A549 (cell line): ENCODE measurements at regions not wholly inside any gene's neighbourhood (a gene's known extent, or its start where the extent isn't known, plus 50 kb on each side); places are given as distances from the start of the nearest gene placed in this dataset.
"Not testable (repeated sequence)": the region's sequence is repeated elsewhere in the genome, so short reads cannot be mapped to it uniquely, and the experiment has no call there.

Experiments used
- CTCF ChIP-seq: fragments of >200 bp; sonication (Bioruptor Twin); formaldehyde crosslinking; IDR thresholded peaks from 3 replicates; pipeline ENCODE4 v1.5.1; 2016
- EP300 ChIP-seq, 2 experiments: fragments of >200 bp; sonication (Bioruptor Twin); formaldehyde crosslinking; IDR thresholded peaks; 2 replicates in 1 of 2; 3 replicates in 1 of 2; pipeline ENCODE4 v1.6.1; 2016 to 2017
- POLR2A ChIP-seq: IDR thresholded peaks from 2 replicates; pipeline ENCODE4 v1.6.1; 2012; ENCODE audit warnings: mild to moderate bottlenecking, low read length
- RAD21 ChIP-seq, 2 experiments: fragments of >200 bp in 1 of 2; sonication (Bioruptor Twin) in 1 of 2; formaldehyde crosslinking in 1 of 2; IDR thresholded peaks in 1 of 2; conservative IDR thresholded peaks in 1 of 2; 2 replicates in 1 of 2; 3 replicates in 1 of 2; pipeline ENCODE4 v1.6.1; 2012 to 2018; ENCODE audit warnings: inconsistent platforms in 1 of 2
- SMC3 ChIP-seq: fragments of >200 bp; sonication (Bioruptor Twin); formaldehyde crosslinking; IDR thresholded peaks from 3 replicates; pipeline ENCODE4 v1.6.1; 2018; ENCODE audit warnings: inconsistent platforms
- USF2 ChIP-seq: fragments of 450-650 bp; IDR thresholded peaks from 2 replicates; pipeline ENCODE4 v1.6.1; 2014; ENCODE audit warnings: antibody characterized with exemption
- TF ChIP-seq, protein P1 (sequence below): fragments of 200-600 bp; sonication (generic); IDR thresholded peaks from 2 replicates; pipeline ENCODE4 v1.6.1; 2016; ENCODE audit warnings: antibody characterized with exemption, mild to moderate bottlenecking, moderate library complexity
- TF ChIP-seq, protein P2 (sequence below): IDR thresholded peaks from 2 replicates; pipeline ENCODE4 v1.6.1; 2012

GRCh38 chr3:8315526-8315925, 186.1 kb upstream of the LMCD1 start:
- TF ChIP-seq, protein P1, sequence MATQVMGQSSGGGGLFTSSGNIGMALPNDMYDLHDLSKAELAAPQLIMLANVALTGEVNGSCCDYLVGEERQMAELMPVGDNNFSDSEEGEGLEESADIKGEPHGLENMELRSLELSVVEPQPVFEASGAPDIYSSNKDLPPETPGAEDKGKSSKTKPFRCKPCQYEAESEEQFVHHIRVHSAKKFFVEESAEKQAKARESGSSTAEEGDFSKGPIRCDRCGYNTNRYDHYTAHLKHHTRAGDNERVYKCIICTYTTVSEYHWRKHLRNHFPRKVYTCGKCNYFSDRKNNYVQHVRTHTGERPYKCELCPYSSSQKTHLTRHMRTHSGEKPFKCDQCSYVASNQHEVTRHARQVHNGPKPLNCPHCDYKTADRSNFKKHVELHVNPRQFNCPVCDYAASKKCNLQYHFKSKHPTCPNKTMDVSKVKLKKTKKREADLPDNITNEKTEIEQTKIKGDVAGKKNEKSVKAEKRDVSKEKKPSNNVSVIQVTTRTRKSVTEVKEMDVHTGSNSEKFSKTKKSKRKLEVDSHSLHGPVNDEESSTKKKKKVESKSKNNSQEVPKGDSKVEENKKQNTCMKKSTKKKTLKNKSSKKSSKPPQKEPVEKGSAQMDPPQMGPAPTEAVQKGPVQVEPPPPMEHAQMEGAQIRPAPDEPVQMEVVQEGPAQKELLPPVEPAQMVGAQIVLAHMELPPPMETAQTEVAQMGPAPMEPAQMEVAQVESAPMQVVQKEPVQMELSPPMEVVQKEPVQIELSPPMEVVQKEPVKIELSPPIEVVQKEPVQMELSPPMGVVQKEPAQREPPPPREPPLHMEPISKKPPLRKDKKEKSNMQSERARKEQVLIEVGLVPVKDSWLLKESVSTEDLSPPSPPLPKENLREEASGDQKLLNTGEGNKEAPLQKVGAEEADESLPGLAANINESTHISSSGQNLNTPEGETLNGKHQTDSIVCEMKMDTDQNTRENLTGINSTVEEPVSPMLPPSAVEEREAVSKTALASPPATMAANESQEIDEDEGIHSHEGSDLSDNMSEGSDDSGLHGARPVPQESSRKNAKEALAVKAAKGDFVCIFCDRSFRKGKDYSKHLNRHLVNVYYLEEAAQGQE, result not testable (repeated sequence)
- not testable (repeated sequence) for TF ChIP-seq CTCF; POLR2A; SMC3; EP300 (IDR thresholded peaks at IDR 0.05); USF2; RAD21 (conservative IDR thresholded peaks at IDR 0.05 in 1 of 2, IDR thresholded peaks at IDR 0.05 in 1 of 2)
- TF ChIP-seq, protein P2, sequence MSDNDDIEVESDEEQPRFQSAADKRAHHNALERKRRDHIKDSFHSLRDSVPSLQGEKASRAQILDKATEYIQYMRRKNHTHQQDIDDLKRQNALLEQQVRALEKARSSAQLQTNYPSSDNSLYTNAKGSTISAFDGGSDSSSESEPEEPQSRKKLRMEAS, result not testable (repeated sequence)
